ENCODE measurements at regions not wholly inside any gene's neighbourhood (a gene's known extent, or its start where the extent isn't known, plus 50 kb on each side); places are given as distances from the start of the nearest gene placed in this dataset.
"Not testable (repeated sequence)": the region's sequence is repeated elsewhere in the genome, so short reads cannot be mapped to it uniquely, and the experiment has no call there.

- DNase-seq = not testable (repeated sequence)
These were observed 197.4 kb downstream of the BANP start for GRCh38 chr16:88148682-88149081.

- not testable (repeated sequence) for DNase-seq
These were observed 197.9 kb downstream of the BANP start for GRCh38 chr16:88149158-88149603.

GRCh38 chr16:88149663-88150062, 198.4 kb downstream of the BANP start:
- not testable (repeated sequence) for DNase-seq

GRCh38 chr16:88150456-88151128, 199.4 kb downstream of the BANP start:
- not testable (repeated sequence) for DNase-seq

GRCh38 chr16:88151129-88151499, 199.9 kb downstream of the BANP start:
- peak; percentile 9 for DNase-seq

- DNase-seq = not testable (repeated sequence)
These were observed 200.9 kb downstream of the BANP start for GRCh38 chr16:88151859-88152843.

- DNase-seq = not testable (repeated sequence)
These were observed 201.6 kb downstream of the BANP start for GRCh38 chr16:88152879-88153278.

GRCh38 chr16:88153516-88153915, 202.3 kb downstream of the BANP start:
- DNase-seq = not testable (repeated sequence)

- not testable (repeated sequence) for DNase-seq
These were observed 203.7 kb downstream of the BANP start for GRCh38 chr16:88154886-88155285.

GRCh38 chr16:88155681-88156080, 204.4 kb downstream of the BANP start:
- DNase-seq = not testable (repeated sequence)

GRCh38 chr16:88156640-88157283, 205.5 kb downstream of the BANP start:
- DNase-seq = not testable (repeated sequence)

GRCh38 chr16:88157686-88158085, 206.5 kb downstream of the BANP start:
- not testable (repeated sequence) for DNase-seq

GRCh38 chr16:88158256-88159045, 207.2 kb downstream of the BANP start:
- DNase-seq = not testable (repeated sequence)

GRCh38 chr16:88159046-88159896, 208.0 kb downstream of the BANP start:
- not testable (repeated sequence) for DNase-seq

- not testable (repeated sequence) for DNase-seq
These were observed 208.7 kb downstream of the BANP start for GRCh38 chr16:88159897-88160335.

- not testable (repeated sequence) for DNase-seq
These were observed 210.0 kb downstream of the BANP start for GRCh38 chr16:88161191-88161590.

GRCh38 chr16:88161623-88162275, 210.5 kb downstream of the BANP start:
- DNase-seq = not testable (repeated sequence)

GRCh38 chr16:88162778-88163177, 211.5 kb downstream of the BANP start:
- not testable (repeated sequence) for DNase-seq

- DNase-seq = not testable (repeated sequence)
These were observed 213.2 kb downstream of the BANP start for GRCh38 chr16:88164196-88165039.
